Right ventricle myocardium superior (tissue), 1 donor: ENCODE measurements at regions not wholly inside any gene's neighbourhood (a gene's known extent, or its start where the extent isn't known, plus 50 kb on each side); places are given as distances from the start of the nearest gene placed in this dataset.

Source experiments
- ATAC-seq: fragments of 200-7000 bp; cut with Tn5 transposase; one replicate; pipeline ENCODE4 v1.9.1; 2020; ENCODE audit warnings: mild to moderate bottlenecking; ENCODE audit not compliant: poor library complexity
- DNase-seq: peaks from one replicate; pipeline ENCODE4 v3.0.0-alpha.2; 2020
- intact Hi-C: fragments of 100-400 bp; cut with DNase I; formaldehyde crosslinking; loops from one replicate; pipeline ENCODE4 v1.11.2; 2022
- donor health status: DM: no; HTN: yes; CAD: no; lungs with severe emphysema.

GRCh38 chr18:77761332-77761731 lies 511.7 kb downstream of the GALR1 start:
- intact Hi-C loops, result no loop called here

DNA sequence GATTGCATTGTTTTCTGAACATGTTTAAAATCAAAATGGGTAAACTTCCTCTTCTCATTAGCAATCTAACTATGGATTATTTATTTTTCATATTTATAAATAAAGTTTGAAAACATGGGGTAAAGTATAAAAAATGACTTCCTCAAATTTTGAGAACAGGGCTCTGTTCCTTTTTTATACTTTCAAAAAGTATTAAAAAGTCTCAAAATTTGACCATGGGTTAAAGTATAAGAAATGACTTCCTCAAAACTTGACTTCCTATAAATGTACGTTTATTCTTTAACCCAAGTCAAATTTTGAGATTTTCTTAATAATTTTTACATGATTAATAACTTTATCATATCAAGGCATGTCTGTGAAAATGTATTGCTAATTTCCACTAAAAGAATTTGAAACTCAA lies 512.4 kb downstream of the GALR1 start:
- DNase-seq, result no peak
- intact Hi-C loops, result no loop called here
- ATAC-seq, result no peak

More at GRCh38 chr18:77761332-77761731, 511.7 kb downstream of the GALR1 start:
- ATAC-seq (no peak), DNase-seq (no peak)

DNA sequence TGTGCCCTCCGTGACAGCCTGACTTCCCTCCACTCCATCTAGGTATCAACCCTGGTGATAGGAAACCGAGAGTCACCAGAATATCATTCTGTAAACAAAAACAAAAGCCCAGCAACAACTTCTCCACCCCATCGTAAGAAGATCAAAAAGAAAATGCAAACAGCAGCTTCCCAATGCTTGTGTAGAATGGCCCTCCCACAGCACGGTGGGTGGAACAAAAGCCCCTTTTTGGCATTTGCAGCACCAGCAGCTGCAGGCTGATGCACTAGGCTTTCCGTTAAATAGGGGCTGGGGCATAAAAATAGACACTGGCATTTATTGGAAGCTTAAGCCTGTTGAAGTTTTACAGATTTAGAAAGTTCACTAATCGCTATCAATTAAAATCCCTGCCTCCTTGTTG lies 513.0 kb downstream of the GALR1 start:
- intact Hi-C loops, result no loop called here
- no peak for ATAC-seq

DNA sequence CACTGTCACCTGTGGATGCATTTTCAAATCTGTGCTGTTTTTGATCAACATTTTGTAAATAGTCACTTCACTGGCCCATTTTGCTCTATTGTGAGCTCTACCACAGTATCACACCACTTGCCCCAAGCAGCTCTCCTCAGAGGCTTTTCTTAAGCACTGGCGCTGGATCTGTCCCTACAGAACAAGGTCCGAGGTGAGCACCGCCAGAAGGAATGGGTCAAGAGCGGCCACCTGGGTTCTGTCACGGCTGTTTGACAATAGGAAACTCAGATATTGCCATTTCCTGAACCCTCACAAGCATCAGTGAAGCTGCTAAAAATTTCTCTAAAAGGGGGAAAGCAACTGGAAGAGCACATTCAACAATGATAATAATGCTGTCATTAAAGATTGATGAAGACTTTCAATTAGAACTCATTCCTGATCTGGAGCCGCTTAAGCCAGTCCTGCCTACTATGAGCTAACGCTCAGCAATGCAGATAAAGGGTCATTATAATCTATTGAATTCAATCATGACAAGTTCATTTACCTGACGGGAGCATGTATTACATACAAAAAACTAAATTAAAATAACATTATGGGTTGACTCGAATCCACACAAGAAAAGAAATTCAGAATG lies 514.0 kb downstream of the GALR1 start:
- intact Hi-C loops, result no loop called here
- DNase-seq (no peak), ATAC-seq (no peak)

More for the DNA sequence above, 513.0 kb downstream of the GALR1 start:
- DNase-seq, result no peak

- ATAC-seq (no peak), DNase-seq (no peak)
- intact Hi-C loops, result no loop called here
These were observed 515.8 kb downstream of the GALR1 start for GRCh38 chr18:77765468-77765867.

DNA sequence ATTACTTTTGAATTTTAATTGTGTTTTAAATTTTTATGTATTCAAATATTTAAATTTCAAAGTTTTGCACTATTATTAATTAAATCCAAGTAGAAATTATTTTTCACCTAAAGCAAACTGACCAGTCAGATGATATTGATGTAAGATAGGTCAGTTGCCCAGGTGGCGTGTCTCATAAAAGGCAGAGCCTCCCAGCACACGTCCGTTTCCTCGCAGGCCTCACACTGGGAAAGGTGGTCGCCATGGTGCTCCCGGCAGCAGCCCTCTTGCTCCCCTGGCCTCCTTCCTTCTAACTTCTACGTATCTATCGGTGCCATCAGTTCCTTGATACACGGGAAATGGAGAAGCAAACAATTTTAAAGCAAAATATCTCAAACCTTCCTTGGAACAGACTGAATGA lies 516.8 kb downstream of the GALR1 start:
- ATAC-seq (no peak), DNase-seq (no peak)
- intact Hi-C loops, result no loop called here

- no peak for ATAC-seq
- no peak for DNase-seq
- intact Hi-C loops, result no loop called here
These were observed 522.5 kb downstream of the GALR1 start for GRCh38 chr18:77772177-77772576.

DNA sequence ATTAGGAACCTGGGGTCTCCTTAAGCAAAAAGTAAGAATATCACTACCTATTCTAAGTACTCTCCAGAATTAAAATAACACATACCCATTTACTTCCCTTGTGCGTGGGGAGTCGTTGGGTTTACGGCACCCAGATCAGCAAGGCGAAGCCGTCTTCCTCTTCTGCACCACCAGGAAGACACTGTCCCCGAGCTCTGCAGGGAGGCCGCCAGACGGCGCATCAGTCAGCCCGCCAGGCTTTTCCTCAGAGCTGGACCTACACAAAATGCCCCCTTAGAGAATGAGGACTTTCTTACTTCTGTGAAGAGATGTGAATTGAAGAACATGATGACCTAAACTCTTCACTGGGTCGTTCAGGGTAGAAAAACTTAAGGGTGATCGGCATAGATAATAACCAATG lies 526.5 kb downstream of the GALR1 start:
- ATAC-seq, result no peak
- intact Hi-C loops, result no loop called here

GRCh38 chr18:77777163-77777562 lies 527.5 kb downstream of the GALR1 start:
- ATAC-seq (no peak), DNase-seq (no peak)
- intact Hi-C loops, result no loop called here

More for the DNA sequence above, 526.5 kb downstream of the GALR1 start:
- DNase-seq, result no peak

GRCh38 chr18:77784759-77785379 lies 535.2 kb downstream of the GALR1 start:
- DNase-seq (no peak), ATAC-seq (no peak)
- intact Hi-C loops, result no loop called here

- intact Hi-C loops, result no loop called here
- ATAC-seq (no peak), DNase-seq (no peak)
These were observed 535.8 kb downstream of the GALR1 start for GRCh38 chr18:77785415-77785975.

GRCh38 chr18:77803024-77803423 lies 553.4 kb downstream of the GALR1 start:
- intact Hi-C loops, result no loop called here
- ATAC-seq, result no peak

GRCh38 chr18:77804382-77804781 lies 554.7 kb downstream of the GALR1 start:
- ATAC-seq, result no peak
- DNase-seq, result no peak
- intact Hi-C loops, result no loop called here

More at GRCh38 chr18:77803024-77803423, 553.4 kb downstream of the GALR1 start:
- DNase-seq, result no peak

GRCh38 chr18:77807650-77808049 lies 558.0 kb downstream of the GALR1 start:
- no peak for DNase-seq
- intact Hi-C loops, result no loop called here
- ATAC-seq, result no peak

DNA sequence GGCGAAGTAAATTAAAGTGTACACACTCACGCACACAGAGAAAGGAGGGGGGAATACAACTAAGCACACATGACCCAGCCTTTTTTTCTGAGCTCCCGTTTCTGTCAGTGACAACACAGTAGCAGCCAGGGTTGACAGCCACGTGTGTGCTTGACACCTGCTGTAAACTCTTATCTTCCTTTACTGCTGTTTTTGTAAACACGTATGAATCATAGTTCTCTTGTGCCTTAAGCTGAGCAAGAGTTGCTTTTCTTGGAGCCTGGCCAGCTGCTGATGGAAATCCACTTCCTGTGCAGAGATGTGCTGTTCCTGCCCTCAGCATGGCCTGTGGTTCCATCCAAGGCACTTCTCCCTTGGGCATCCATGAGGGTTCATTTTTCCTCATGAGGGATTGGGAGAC lies 561.9 kb downstream of the GALR1 start:
- DNase-seq (no peak), ATAC-seq (no peak)
- intact Hi-C loops, result no loop called here

- ATAC-seq (no peak), DNase-seq (no peak)
- intact Hi-C loops, result no loop called here
These were observed 566.2 kb downstream of the GALR1 start for GRCh38 chr18:77815666-77816338.

GRCh38 chr18:77818328-77818727 lies 568.7 kb downstream of the GALR1 start:
- DNase-seq (no peak), ATAC-seq (no peak)
- intact Hi-C loops, result no loop called here

- intact Hi-C loops, result no loop called here
- ATAC-seq (no peak), DNase-seq (no peak)
These were observed 570.8 kb downstream of the GALR1 start for GRCh38 chr18:77820472-77820871.

GRCh38 chr18:77821892-77822291 lies 572.2 kb downstream of the GALR1 start:
- intact Hi-C loops, result no loop called here
- ATAC-seq, result no peak
- DNase-seq, result no peak

- intact Hi-C loops, result no loop called here
- no peak for DNase-seq
- ATAC-seq, result no peak
These were observed 573.0 kb downstream of the GALR1 start for GRCh38 chr18:77822632-77823031.
